HG03103 (cell line): ENCODE measurements at regions not wholly inside any gene's neighbourhood (a gene's known extent, or its start where the extent isn't known, plus 50 kb on each side); places are given as distances from the start of the nearest gene placed in this dataset.
"Not testable (repeated sequence)": the region's sequence is repeated elsewhere in the genome, so short reads cannot be mapped to it uniquely, and the experiment has no call there.

ENCODE experiments used
- ATAC-seq: cut with Tn5 transposase; IDR thresholded peaks from one replicate; pipeline ENCODE4 v1.9.1; 2021; ENCODE audit warnings: low read depth; ENCODE audit not compliant: unreplicated experiment

GRCh38 chr2:8598295-8599165, 83.3 kb upstream of the ID2 start:
- ATAC-seq, result no peak

- ATAC-seq, result no peak
These were observed 82.2 kb upstream of the ID2 start for GRCh38 chr2:8599421-8600242.

- no peak for ATAC-seq
These were observed 81.4 kb upstream of the ID2 start for GRCh38 chr2:8600456-8600855.

GRCh38 chr2:8602809-8603208, 79.0 kb upstream of the ID2 start:
- peak; percentile 42 for ATAC-seq

- not testable (repeated sequence) for ATAC-seq
These were observed 78.5 kb upstream of the ID2 start for GRCh38 chr2:8603356-8603755.

GRCh38 chr2:8604262-8604661, 77.6 kb upstream of the ID2 start:
- no peak for ATAC-seq

GRCh38 chr2:8605351-8606065, 76.3 kb upstream of the ID2 start:
- no peak for ATAC-seq

GRCh38 chr2:8606226-8606625, 75.6 kb upstream of the ID2 start:
- ATAC-seq, result peak; percentile 86

GRCh38 chr2:8606649-8607550, 75.0 kb upstream of the ID2 start:
- peak; percentile 9 for ATAC-seq

- no peak for ATAC-seq
These were observed 74.2 kb upstream of the ID2 start for GRCh38 chr2:8607606-8608005.

GRCh38 chr2:8608411-8608954, 73.4 kb upstream of the ID2 start:
- ATAC-seq, result no peak

- no peak for ATAC-seq
These were observed 72.5 kb upstream of the ID2 start for GRCh38 chr2:8609357-8609811.

GRCh38 chr2:8610775-8611174, 71.1 kb upstream of the ID2 start:
- ATAC-seq, result not testable (repeated sequence)

GRCh38 chr2:8611246-8611645, 70.6 kb upstream of the ID2 start:
- no peak for ATAC-seq

- ATAC-seq, result no peak
These were observed 70.2 kb upstream of the ID2 start for GRCh38 chr2:8611700-8612099.

GRCh38 chr2:8612734-8613179, 69.1 kb upstream of the ID2 start:
- ATAC-seq, result no peak

GRCh38 chr2:8613207-8613999, 68.5 kb upstream of the ID2 start:
- ATAC-seq, result not testable (repeated sequence)

GRCh38 chr2:8614646-8615045, 67.2 kb upstream of the ID2 start:
- ATAC-seq, result no peak

- no peak for ATAC-seq
These were observed 66.6 kb upstream of the ID2 start for GRCh38 chr2:8615252-8615575.
